ENCODE measurements at regions not wholly inside any gene's neighbourhood (a gene's known extent, or its start where the extent isn't known, plus 50 kb on each side); places are given as distances from the start of the nearest gene placed in this dataset.

DNA sequence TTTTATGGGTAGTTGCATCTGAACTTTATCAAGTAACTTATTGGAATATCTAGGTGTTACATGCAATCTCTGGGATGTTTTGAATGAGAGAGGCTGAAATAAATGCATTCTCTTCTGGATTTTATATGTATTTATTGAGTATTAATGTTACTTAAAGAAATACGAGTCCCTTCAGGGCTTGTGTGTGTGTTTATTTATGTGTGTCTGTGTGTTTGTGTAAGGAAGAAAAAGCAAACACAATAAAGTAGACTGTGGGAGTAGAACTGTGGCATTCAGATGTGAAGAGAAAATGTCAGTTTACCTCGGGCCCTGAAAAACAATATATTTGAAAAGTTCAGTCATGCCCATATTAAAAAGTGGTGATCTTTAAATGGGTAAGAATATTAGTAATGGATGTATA, 250.5 kb downstream of the RPL10L start:
- Histone ChIP-seq H3K27me3 (no peaks in the 10 kb centered on the region), H3K36me3 (no peaks in the 10 kb centered on the region), H3K4me1 (no peaks in the 10 kb centered on the region), H3K4me3 (replicated peaks in 1 of 3) (no peak overlapping the region), H3K27ac (no peak overlapping the region), H3K9me3 (no peaks in the 10 kb centered on the region)
- 71 to 82% methylated on average over 2 of the region's 2 CpGs for WGBS, 2 donors
- intact Hi-C loops (cut with DNase I) = no loop called here
- no peak for TF ChIP-seq POLR2A (IDR thresholded peaks at IDR 0.05)
- TF ChIP-seq, protein P1, sequence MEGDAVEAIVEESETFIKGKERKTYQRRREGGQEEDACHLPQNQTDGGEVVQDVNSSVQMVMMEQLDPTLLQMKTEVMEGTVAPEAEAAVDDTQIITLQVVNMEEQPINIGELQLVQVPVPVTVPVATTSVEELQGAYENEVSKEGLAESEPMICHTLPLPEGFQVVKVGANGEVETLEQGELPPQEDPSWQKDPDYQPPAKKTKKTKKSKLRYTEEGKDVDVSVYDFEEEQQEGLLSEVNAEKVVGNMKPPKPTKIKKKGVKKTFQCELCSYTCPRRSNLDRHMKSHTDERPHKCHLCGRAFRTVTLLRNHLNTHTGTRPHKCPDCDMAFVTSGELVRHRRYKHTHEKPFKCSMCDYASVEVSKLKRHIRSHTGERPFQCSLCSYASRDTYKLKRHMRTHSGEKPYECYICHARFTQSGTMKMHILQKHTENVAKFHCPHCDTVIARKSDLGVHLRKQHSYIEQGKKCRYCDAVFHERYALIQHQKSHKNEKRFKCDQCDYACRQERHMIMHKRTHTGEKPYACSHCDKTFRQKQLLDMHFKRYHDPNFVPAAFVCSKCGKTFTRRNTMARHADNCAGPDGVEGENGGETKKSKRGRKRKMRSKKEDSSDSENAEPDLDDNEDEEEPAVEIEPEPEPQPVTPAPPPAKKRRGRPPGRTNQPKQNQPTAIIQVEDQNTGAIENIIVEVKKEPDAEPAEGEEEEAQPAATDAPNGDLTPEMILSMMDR (IDR thresholded peaks at IDR 0.05) = no peak
- no peak for DNase-seq

DNA sequence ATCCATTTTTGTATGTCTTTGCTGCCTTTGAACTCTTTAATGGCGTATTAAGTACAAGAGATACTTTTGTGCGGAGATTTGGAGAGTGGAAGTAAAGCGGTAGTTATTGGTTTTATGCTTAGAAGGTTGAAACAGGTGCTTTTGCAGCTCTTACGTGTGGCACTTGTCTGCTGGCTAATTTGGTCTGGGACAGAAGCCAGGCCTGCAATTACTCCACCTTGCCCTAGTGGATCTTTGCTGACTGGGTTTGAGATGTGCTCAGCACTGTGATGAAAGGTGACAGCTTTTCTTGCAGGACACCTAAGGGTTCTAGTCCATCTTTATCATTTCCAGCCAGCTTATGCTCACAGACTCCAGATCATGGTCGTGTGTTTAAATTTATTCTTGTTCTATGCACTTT, 252.5 kb downstream of the RPL10L start:
- DNase-seq = no peak
- Histone ChIP-seq H3K27me3 (no peaks in the 10 kb centered on the region), H3K4me1 (no peaks in the 10 kb centered on the region), H3K9me3 (no peaks in the 10 kb centered on the region), H3K4me3 (replicated peaks in 1 of 3) (no peak overlapping the region), H3K27ac (no peak overlapping the region), H3K36me3 (no peaks in the 10 kb centered on the region)
- 49 to 58% methylated on average over 5 of the region's 5 CpGs for WGBS, 2 donors
- TF ChIP-seq, protein P1 (IDR thresholded peaks at IDR 0.05) = no peak
- no peak for TF ChIP-seq POLR2A (IDR thresholded peaks at IDR 0.05)
- intact Hi-C loops (cut with DNase I) = no loop called here

DNA sequence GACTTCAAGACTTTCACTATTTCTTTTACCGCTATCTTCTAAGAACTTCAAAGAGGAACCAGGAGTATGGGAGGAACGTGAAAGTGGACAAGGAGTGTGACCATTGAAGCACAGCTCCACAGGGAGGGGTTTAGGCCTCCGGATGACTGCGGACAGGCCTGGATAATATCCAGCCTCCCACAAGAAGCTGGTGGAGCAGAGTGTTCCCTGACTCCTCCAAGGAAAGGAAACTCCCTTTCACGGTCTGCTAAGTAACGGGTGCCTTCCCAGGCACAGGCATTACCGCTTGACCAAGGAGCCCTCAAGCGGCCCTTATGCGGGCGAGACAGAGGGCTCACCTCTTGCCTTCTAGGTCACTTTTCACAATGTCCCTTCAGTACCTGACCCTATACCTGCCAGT, 267.0 kb downstream of the RPL10L start:
- no peaks in the 10 kb centered on the region for H3K36me3 ChIP-seq
- H3K4me1 ChIP-seq = no peaks in the 10 kb centered on the region
- no peak for TF ChIP-seq POLR2A (IDR thresholded peaks at IDR 0.05)
- TF ChIP-seq, protein P1 (IDR thresholded peaks at IDR 0.05) = no peak
- 84 to 94% methylated on average over 10 of the region's 10 CpGs for WGBS, 2 donors
- no peak overlapping the region for H3K27ac ChIP-seq
- no peak for DNase-seq
- intact Hi-C loops (cut with DNase I) = no loop called here
- H3K4me3 ChIP-seq (replicated peaks in 1 of 3) = no peak overlapping the region
- no peaks in the 10 kb centered on the region for H3K27me3 ChIP-seq
- peaks cover 5% of the 10 kb centered on the region for H3K9me3 ChIP-seq

DNA sequence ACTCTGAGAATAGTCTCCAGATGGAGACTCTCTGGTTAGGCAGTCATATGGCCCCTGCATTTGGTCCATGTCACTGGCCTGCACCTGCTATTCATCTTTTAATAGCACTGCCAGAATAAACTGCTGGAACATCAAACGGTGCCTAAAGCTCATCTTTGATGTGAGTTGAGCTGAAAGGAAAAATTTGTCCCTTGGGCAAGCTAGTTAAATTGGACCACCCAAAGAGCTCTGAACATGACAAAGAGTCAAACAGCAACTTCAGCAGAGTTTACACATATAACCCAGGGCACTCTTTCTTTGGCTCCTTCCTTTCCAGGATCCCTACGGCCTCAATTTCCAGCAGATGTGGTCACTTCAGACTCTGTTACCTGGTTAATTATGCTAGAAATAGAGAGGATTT, 269.9 kb downstream of the RPL10L start:
- no peaks in the 10 kb centered on the region for H3K27me3 ChIP-seq
- no peak overlapping the region for H3K4me3 ChIP-seq (replicated peaks in 1 of 3)
- TF ChIP-seq POLR2A (IDR thresholded peaks at IDR 0.05) = no peak
- TF ChIP-seq, protein P1 (IDR thresholded peaks at IDR 0.05) = no peak
- WGBS, 2 donors = 59 to 76% methylated on average over 2 of the region's 2 CpGs
- H3K36me3 ChIP-seq = no peaks in the 10 kb centered on the region
- no peaks in the 10 kb centered on the region for H3K9me3 ChIP-seq
- no peaks in the 10 kb centered on the region for H3K4me1 ChIP-seq
- no peak overlapping the region for H3K27ac ChIP-seq
- intact Hi-C loops (cut with DNase I) = no loop called here
- DNase-seq = no peak

DNA sequence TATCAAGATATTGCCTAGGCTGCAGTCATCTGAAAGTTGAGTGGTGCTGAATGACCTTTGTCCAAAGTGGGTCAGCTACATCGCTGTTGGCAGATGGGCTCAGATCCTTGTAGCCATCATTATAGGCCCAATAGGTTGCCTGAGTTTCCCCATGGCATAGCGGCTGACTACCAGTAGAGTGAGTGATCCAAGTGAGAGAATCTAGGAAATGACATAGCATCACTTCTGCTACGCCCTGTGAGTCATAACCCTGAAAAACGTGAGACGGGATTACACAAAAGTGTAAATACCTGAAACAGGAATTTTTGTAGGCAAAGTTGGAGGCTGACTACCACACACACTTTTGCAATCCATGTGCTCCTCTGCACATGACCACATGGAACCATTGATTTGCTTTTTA, 273.3 kb downstream of the RPL10L start:
- Histone ChIP-seq H3K36me3 (no peaks in the 10 kb centered on the region), H3K27ac (no peak overlapping the region), H3K27me3 (no peaks in the 10 kb centered on the region), H3K4me3 (replicated peaks in 1 of 3) (no peak overlapping the region), H3K9me3 (no peaks in the 10 kb centered on the region), H3K4me1 (no peaks in the 10 kb centered on the region)
- DNase-seq = no peak
- TF ChIP-seq, protein P1 (IDR thresholded peaks at IDR 0.05) = no peak
- TF ChIP-seq POLR2A (IDR thresholded peaks at IDR 0.05) = no peak
- intact Hi-C loops (cut with DNase I) = no loop called here
- WGBS, 2 donors = 88 to 95% methylated on average over 5 of the region's 5 CpGs
